ENCODE measurements at regions not wholly inside any gene's neighbourhood (a gene's known extent, or its start where the extent isn't known, plus 50 kb on each side); places are given as distances from the start of the nearest gene placed in this dataset.

- TF ChIP-seq KDM1A (IDR thresholded peaks at IDR 0.05; ENCODE audit: borderline replicate concordance, low read length) (peak; percentile 92; the same call in 1 of the 2 replicates), CTBP2 (IDR thresholded peaks at IDR 0.05; ENCODE audit: borderline replicate concordance, insufficient read depth, insufficient read length, low read length) (no peak), FOSL1 (IDR thresholded peaks at IDR 0.05; ENCODE audit: insufficient read depth, low read depth, low read length) (no peak), JUND (IDR thresholded peaks at IDR 0.05; ENCODE audit: low read length) (no peak), GABPA (IDR thresholded peaks at IDR 0.05; ENCODE audit: borderline replicate concordance, insufficient read depth, low read length) (no peak), ATF3 (IDR thresholded peaks at IDR 0.05; ENCODE audit: insufficient read depth, low read depth, low read length) (no peak), KDM4A (IDR thresholded peaks at IDR 0.05; ENCODE audit: low read depth, low read length, severe bottlenecking) (peak; percentile 79), HDAC6 (IDR thresholded peaks at IDR 0.05; ENCODE audit: low read depth, low read length) (no peak), EP300 (IDR thresholded peaks at IDR 0.05; ENCODE audit: borderline replicate concordance in 1 of 2, low read depth in 2 of 2, low read length in 2 of 2) (peak in 1 of 2 experiments; percentile 48; a peak in 1 of 3 replicates), RNF2 (IDR thresholded peaks at IDR 0.05; ENCODE audit: borderline replicate concordance, low read depth, low read length, missing control alignments, poor library complexity, severe bottlenecking) (no peak), POLR2AphosphoS5 (IDR thresholded peaks at IDR 0.05; ENCODE audit: low read depth, low read length) (no peak), USF2 (IDR thresholded peaks at IDR 0.05; ENCODE audit: low read length) (no peak), SUZ12 (IDR thresholded peaks at IDR 0.05; ENCODE audit: low read length) (no peak), SP4 (IDR thresholded peaks at IDR 0.05; ENCODE audit: low read length) (no peak), CHD1 (IDR thresholded peaks at IDR 0.05; ENCODE audit: low read depth, low read length) (no peak)
- TF ChIP-seq, protein P1, sequence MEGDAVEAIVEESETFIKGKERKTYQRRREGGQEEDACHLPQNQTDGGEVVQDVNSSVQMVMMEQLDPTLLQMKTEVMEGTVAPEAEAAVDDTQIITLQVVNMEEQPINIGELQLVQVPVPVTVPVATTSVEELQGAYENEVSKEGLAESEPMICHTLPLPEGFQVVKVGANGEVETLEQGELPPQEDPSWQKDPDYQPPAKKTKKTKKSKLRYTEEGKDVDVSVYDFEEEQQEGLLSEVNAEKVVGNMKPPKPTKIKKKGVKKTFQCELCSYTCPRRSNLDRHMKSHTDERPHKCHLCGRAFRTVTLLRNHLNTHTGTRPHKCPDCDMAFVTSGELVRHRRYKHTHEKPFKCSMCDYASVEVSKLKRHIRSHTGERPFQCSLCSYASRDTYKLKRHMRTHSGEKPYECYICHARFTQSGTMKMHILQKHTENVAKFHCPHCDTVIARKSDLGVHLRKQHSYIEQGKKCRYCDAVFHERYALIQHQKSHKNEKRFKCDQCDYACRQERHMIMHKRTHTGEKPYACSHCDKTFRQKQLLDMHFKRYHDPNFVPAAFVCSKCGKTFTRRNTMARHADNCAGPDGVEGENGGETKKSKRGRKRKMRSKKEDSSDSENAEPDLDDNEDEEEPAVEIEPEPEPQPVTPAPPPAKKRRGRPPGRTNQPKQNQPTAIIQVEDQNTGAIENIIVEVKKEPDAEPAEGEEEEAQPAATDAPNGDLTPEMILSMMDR (IDR thresholded peaks at IDR 0.05; ENCODE audit: control extremely low read depth in 1 of 3, insufficient read depth in 1 of 3, low read depth in 1 of 3, low read length in 3 of 3) = peak; percentile 77 to 82 (median 82)
These were observed 157.8 kb downstream of the CYRIA start (continued) for GRCh38 chr2:16507655-16508489.

All from H1 (cell line).